ENCODE measurements at regions not wholly inside any gene's neighbourhood (a gene's known extent, or its start where the extent isn't known, plus 50 kb on each side); places are given as distances from the start of the nearest gene placed in this dataset.

DNA sequence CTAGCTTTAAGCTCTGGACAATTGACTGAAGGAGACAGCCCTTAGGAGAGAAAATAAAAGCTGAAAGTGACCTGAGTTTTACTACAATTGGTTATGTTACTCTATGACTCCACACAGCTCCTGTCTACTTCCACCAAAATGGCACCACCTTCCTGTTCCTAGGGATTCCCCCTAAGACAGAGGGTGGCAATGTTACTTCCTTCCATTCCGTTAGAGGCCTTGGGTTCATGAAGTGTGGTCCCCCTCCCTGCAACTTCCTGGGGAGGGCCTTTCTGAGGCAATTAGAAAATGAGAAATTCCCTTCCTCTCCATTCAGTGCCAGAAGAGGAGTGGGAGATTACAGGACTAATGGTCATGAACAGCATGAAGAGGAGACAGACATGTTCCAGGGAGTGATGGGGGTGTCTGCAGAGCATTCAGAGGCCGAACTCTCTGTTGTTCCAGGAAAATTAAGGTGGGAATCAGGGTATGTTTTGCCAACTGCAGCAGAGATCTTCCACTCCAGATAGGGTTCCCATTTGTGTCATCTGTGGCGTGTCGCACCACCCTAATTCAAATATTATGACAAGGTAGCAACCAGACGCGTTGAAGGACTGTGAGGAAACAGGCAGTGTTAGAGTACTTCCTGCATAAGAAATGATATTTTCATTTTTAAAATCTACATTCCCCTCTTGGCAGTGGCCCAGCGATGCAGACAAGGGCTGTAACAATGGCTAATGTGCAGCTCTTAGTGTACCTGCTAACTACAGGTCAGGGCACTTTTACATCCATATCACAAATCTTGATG lies 53.1 kb upstream of the TRIM67 start:
- TF ChIP-seq, protein P1, sequence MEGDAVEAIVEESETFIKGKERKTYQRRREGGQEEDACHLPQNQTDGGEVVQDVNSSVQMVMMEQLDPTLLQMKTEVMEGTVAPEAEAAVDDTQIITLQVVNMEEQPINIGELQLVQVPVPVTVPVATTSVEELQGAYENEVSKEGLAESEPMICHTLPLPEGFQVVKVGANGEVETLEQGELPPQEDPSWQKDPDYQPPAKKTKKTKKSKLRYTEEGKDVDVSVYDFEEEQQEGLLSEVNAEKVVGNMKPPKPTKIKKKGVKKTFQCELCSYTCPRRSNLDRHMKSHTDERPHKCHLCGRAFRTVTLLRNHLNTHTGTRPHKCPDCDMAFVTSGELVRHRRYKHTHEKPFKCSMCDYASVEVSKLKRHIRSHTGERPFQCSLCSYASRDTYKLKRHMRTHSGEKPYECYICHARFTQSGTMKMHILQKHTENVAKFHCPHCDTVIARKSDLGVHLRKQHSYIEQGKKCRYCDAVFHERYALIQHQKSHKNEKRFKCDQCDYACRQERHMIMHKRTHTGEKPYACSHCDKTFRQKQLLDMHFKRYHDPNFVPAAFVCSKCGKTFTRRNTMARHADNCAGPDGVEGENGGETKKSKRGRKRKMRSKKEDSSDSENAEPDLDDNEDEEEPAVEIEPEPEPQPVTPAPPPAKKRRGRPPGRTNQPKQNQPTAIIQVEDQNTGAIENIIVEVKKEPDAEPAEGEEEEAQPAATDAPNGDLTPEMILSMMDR (IDR thresholded peaks at IDR 0.05; ENCODE audit: low read depth, low read length): no peak
- DNase-seq: no peak
- H3K27me3 ChIP-seq (ENCODE audit: insufficient read depth, low read depth, severe bottlenecking): no peaks in the 10 kb centered on the region
- H3K9me3 ChIP-seq (ENCODE audit: severe bottlenecking): no peaks in the 10 kb centered on the region
- H3K36me3 ChIP-seq: no peaks in the 10 kb centered on the region
- H3K27ac ChIP-seq: no peak overlapping the region
- H3K4me3 ChIP-seq (ENCODE audit: low read depth, low read length): no peak overlapping the region

DNA sequence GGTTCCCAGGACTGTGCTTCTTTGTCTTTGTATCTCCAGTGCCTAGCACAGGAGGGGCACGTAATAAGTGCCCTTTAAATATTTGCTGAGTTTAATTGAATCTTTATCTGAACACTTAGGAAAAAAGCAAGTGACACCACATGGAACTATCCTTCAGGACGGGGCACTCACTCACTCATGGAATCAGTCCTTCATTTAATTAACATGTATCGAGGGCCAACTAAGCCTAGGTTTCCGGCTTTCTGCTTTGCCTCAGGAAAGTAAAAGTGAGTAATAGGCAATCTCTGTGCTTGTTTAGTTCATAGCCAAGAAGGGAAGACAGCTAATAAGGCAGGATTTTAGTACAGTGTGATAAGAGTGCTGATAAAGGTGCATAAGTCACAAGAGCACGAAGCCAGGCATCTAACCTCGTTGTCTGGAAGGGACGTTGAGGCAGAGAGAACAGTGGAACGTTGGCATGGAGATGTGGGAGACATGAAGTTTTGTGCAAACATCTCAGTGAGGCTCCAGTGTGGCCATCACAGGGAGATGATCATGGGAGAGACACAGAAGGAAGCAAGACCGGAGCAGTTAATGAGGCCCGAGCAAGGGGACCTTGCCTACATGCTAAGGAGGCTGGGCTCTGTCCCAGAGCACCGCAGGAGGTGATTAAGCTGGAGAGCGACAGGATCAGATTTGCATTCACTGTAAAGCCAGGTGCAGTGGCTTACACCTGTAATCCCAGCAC lies 54.1 kb upstream of the TRIM67 start:
- H3K36me3 ChIP-seq: no peaks in the 10 kb centered on the region
- peak; percentile 39 for DNase-seq
- no peak overlapping the region for H3K4me3 ChIP-seq (ENCODE audit: low read depth, low read length)
- no peaks in the 10 kb centered on the region for H3K9me3 ChIP-seq (ENCODE audit: severe bottlenecking)
- no peak overlapping the region for H3K27ac ChIP-seq
- TF ChIP-seq, protein P1 (IDR thresholded peaks at IDR 0.05; ENCODE audit: low read depth, low read length): no peak
- no peaks in the 10 kb centered on the region for H3K27me3 ChIP-seq (ENCODE audit: insufficient read depth, low read depth, severe bottlenecking)

DNA sequence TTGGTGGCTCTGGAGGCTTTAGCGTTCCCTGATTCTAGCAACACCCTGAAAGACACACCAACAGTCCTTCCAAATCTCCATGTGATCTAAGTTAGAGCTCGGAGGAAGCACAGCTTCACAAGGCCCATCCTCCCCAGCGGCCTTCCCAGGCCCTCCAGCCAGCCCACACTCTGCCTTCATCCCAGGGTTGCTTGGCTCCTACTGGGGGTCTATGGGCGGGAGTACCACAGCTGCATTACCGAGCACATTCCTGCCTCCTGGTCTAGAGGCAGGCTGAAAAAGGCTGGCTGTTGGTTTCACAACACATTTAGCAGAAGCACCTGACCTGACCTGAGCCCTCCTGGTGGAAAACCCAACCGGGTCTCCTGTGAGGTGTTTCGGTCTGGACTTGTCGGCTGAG lies 54.7 kb upstream of the TRIM67 start:
- TF ChIP-seq, protein P1 (IDR thresholded peaks at IDR 0.05; ENCODE audit: low read depth, low read length): no peak
- no peaks in the 10 kb centered on the region for H3K27me3 ChIP-seq (ENCODE audit: insufficient read depth, low read depth, severe bottlenecking)
- no peaks in the 10 kb centered on the region for H3K36me3 ChIP-seq
- H3K9me3 ChIP-seq (ENCODE audit: severe bottlenecking): no peaks in the 10 kb centered on the region
- no peak overlapping the region for H3K27ac ChIP-seq
- DNase-seq: no peak
- no peak overlapping the region for H3K4me3 ChIP-seq (ENCODE audit: low read depth, low read length)

DNA sequence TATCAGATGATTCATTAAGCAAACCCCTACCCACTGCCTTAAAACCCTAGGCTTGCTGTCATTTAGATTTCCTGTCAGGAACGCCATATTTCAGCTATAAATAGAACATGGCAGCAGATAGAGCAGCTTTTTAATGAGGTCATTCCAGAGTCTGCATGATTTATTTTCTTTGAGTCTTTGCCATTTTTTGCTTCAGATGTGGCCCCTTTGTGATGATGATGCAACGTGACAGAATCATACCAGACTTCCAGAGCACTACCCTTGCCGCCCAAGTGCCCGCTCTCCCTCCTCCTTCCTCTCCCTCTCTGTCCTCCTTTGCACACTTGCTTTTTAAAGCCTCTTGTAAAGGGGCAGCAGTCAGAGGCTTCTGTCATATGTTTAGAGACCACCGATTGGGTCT lies 55.5 kb upstream of the TRIM67 start:
- TF ChIP-seq, protein P1 (IDR thresholded peaks at IDR 0.05; ENCODE audit: low read depth, low read length): no peak
- no peak overlapping the region for H3K4me3 ChIP-seq (ENCODE audit: low read depth, low read length)
- no peak overlapping the region for H3K27ac ChIP-seq
- DNase-seq: no peak
- no peaks in the 10 kb centered on the region for H3K27me3 ChIP-seq (ENCODE audit: insufficient read depth, low read depth, severe bottlenecking)
- no peaks in the 10 kb centered on the region for H3K9me3 ChIP-seq (ENCODE audit: severe bottlenecking)
- H3K36me3 ChIP-seq: no peaks in the 10 kb centered on the region

DNA sequence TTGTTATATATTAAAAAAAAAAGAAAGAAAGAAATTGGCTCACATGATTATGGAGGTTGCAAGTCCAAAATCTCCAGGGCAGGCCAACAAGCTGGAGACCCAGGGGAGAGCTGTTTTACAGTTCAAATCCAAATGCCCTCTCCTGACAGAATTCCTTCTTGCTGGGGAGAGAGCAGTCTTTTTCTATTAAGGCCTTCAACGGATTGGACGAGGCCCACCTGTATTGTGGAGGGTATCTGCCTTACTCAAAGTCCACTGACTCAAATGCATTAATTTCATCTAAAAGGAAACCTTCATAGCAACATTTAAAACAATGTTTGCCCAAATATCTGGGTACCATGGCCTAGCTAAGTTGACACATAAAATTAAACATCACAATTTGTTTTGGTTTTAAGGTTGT lies 56.9 kb upstream of the TRIM67 start:
- Histone ChIP-seq H3K27ac (no peak overlapping the region), H3K9me3 (ENCODE audit: severe bottlenecking) (no peaks in the 10 kb centered on the region), H3K4me3 (ENCODE audit: low read depth, low read length) (no peak overlapping the region), H3K27me3 (ENCODE audit: insufficient read depth, low read depth, severe bottlenecking) (no peaks in the 10 kb centered on the region), H3K36me3 (no peaks in the 10 kb centered on the region)
- TF ChIP-seq, protein P1 (IDR thresholded peaks at IDR 0.05; ENCODE audit: low read depth, low read length): no peak
- no peak for DNase-seq
